ENCODE measurements at regions not wholly inside any gene's neighbourhood (a gene's known extent, or its start where the extent isn't known, plus 50 kb on each side); places are given as distances from the start of the nearest gene placed in this dataset.
"Not testable (repeated sequence)": the region's sequence is repeated elsewhere in the genome, so short reads cannot be mapped to it uniquely, and the experiment has no call there.

GRCh38 chr4:160505724-160506123 lies 1402.8 kb downstream of the RAPGEF2 start:
- H3K36me3 ChIP-seq (ENCODE audit: control insufficient read depth in 4 of 4, insufficient read depth in 4 of 4, low read length in 3 of 4), result no peaks in the 10 kb centered on the region
- no peak overlapping the region for H3K27ac ChIP-seq (ENCODE audit: insufficient read depth in 1 of 2, low read depth in 1 of 2, low read length in 2 of 2, poor library complexity in 1 of 2, severe bottlenecking in 2 of 2)
- no peak for DNase-seq
- CTCF ChIA-PET, result no interaction called here
- no peaks in the 10 kb centered on the region for H3K9me3 ChIP-seq (ENCODE audit: control extremely low read depth in 1 of 5, control insufficient read depth in 4 of 5, insufficient read depth in 2 of 5, low read depth in 1 of 5, low read length in 4 of 5)
- H3K27me3 ChIP-seq (replicated peaks in 2 of 5; ENCODE audit: control insufficient read depth in 4 of 5, insufficient read depth in 5 of 5, low read length in 4 of 5), result no peaks in the 10 kb centered on the region
- WGBS (ENCODE audit: insufficient coverage), result 94% methylated on average over 2 of the region's 4 CpGs
- H3K4me1 ChIP-seq (ENCODE audit: control extremely low read depth in 1 of 4, control insufficient read depth in 4 of 4, insufficient read depth in 4 of 4, low read length in 3 of 4), result no peaks in the 10 kb centered on the region
- POLR2A ChIA-PET, result no interaction called here
- H3K4me3 ChIP-seq (ENCODE audit: control insufficient read depth in 1 of 7, extremely low read depth in 1 of 7, insufficient read depth in 4 of 7, low read depth in 2 of 7, low read length in 6 of 7), result no peak overlapping the region

GRCh38 chr4:160510928-160511327 lies 1408.0 kb downstream of the RAPGEF2 start:
- no peak overlapping the region for H3K4me3 ChIP-seq (ENCODE audit: control insufficient read depth in 1 of 7, extremely low read depth in 1 of 7, insufficient read depth in 4 of 7, low read depth in 2 of 7, low read length in 6 of 7)
- H3K36me3 ChIP-seq (ENCODE audit: control insufficient read depth in 4 of 4, insufficient read depth in 4 of 4, low read length in 3 of 4), result no peaks in the 10 kb centered on the region
- POLR2A ChIA-PET, result no interaction called here
- DNase-seq, result no peak
- no peaks in the 10 kb centered on the region for H3K9me3 ChIP-seq (ENCODE audit: control extremely low read depth in 1 of 5, control insufficient read depth in 4 of 5, insufficient read depth in 2 of 5, low read depth in 1 of 5, low read length in 4 of 5)
- H3K27me3 ChIP-seq (replicated peaks in 2 of 5; ENCODE audit: control insufficient read depth in 4 of 5, insufficient read depth in 5 of 5, low read length in 4 of 5), result no peaks in the 10 kb centered on the region
- no peaks in the 10 kb centered on the region for H3K4me1 ChIP-seq (ENCODE audit: control extremely low read depth in 1 of 4, control insufficient read depth in 4 of 4, insufficient read depth in 4 of 4, low read length in 3 of 4)
- H3K27ac ChIP-seq (ENCODE audit: insufficient read depth in 1 of 2, low read depth in 1 of 2, low read length in 2 of 2, poor library complexity in 1 of 2, severe bottlenecking in 2 of 2), result no peak overlapping the region
- CTCF ChIA-PET, result no interaction called here

DNA sequence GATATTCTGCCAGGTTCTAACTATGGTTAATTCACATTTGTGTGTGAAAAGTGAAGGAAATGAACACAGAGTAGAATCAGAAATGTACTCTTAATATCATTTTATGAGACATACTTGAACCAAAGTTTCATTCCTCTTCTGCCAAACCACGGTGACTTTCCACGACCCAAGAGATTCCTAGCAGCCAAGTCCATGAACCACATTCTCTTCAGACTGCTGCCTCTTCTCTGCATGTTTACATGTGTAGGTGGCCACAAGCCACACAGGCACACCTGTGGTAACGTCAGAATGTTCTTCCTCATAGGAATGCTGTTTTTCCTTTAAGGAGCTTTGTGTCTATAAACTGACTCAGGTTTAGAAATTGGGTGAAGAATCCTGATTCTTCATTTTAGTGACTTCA lies 1411.2 kb downstream of the RAPGEF2 start:
- 79% methylated on average over 2 of the region's 3 CpGs for WGBS (ENCODE audit: insufficient coverage)
- no peak overlapping the region for H3K27ac ChIP-seq (ENCODE audit: insufficient read depth in 1 of 2, low read depth in 1 of 2, low read length in 2 of 2, poor library complexity in 1 of 2, severe bottlenecking in 2 of 2)
- H3K36me3 ChIP-seq (ENCODE audit: control insufficient read depth in 4 of 4, insufficient read depth in 4 of 4, low read length in 3 of 4), result no peaks in the 10 kb centered on the region
- H3K4me1 ChIP-seq (ENCODE audit: control extremely low read depth in 1 of 4, control insufficient read depth in 4 of 4, insufficient read depth in 4 of 4, low read length in 3 of 4), result no peaks in the 10 kb centered on the region
- ChIA-PET CTCF (no interaction called here), POLR2A (no interaction called here)
- no peak for DNase-seq
- no peaks in the 10 kb centered on the region for H3K27me3 ChIP-seq (replicated peaks in 2 of 5; ENCODE audit: control insufficient read depth in 4 of 5, insufficient read depth in 5 of 5, low read length in 4 of 5)
- no peaks in the 10 kb centered on the region for H3K9me3 ChIP-seq (ENCODE audit: control extremely low read depth in 1 of 5, control insufficient read depth in 4 of 5, insufficient read depth in 2 of 5, low read depth in 1 of 5, low read length in 4 of 5)
- no peak overlapping the region for H3K4me3 ChIP-seq (ENCODE audit: control insufficient read depth in 1 of 7, extremely low read depth in 1 of 7, insufficient read depth in 4 of 7, low read depth in 2 of 7, low read length in 6 of 7)

DNA sequence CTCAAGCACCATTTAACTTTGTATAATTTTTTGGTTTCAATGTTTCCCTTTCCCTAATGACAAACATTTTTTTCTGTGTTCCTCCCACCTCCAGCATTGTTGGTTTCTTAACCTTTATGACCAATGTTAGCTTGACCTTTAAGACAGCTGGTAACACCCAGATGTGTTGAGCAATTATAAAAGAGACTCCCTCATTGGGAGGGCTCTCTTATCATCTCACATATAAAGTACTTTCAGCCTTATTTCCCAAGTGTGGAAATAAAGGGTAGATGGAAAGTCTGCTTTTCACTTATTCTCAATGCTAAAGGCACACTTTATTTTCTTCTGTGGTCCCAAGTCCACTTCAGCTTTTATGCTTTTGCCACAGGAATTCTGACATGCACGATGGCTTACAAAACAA lies 1420.4 kb downstream of the RAPGEF2 start:
- ChIA-PET POLR2A (no interaction called here), CTCF (no interaction called here)
- WGBS (ENCODE audit: insufficient coverage), result no CpG with 5 or more reads among the region's 1 CpG
- Histone ChIP-seq H3K4me3 (ENCODE audit: control insufficient read depth in 1 of 7, extremely low read depth in 1 of 7, insufficient read depth in 4 of 7, low read depth in 2 of 7, low read length in 6 of 7) (no peak overlapping the region), H3K27me3 (replicated peaks in 2 of 5; ENCODE audit: control insufficient read depth in 4 of 5, insufficient read depth in 5 of 5, low read length in 4 of 5) (no peaks in the 10 kb centered on the region), H3K9me3 (ENCODE audit: control extremely low read depth in 1 of 5, control insufficient read depth in 4 of 5, insufficient read depth in 2 of 5, low read depth in 1 of 5, low read length in 4 of 5) (no peaks in the 10 kb centered on the region), H3K36me3 (ENCODE audit: control insufficient read depth in 4 of 4, insufficient read depth in 4 of 4, low read length in 3 of 4) (no peaks in the 10 kb centered on the region), H3K4me1 (ENCODE audit: control extremely low read depth in 1 of 4, control insufficient read depth in 4 of 4, insufficient read depth in 4 of 4, low read length in 3 of 4) (no peaks in the 10 kb centered on the region), H3K27ac (ENCODE audit: insufficient read depth in 1 of 2, low read depth in 1 of 2, low read length in 2 of 2, poor library complexity in 1 of 2, severe bottlenecking in 2 of 2) (no peak overlapping the region)
- no peak for DNase-seq

DNA sequence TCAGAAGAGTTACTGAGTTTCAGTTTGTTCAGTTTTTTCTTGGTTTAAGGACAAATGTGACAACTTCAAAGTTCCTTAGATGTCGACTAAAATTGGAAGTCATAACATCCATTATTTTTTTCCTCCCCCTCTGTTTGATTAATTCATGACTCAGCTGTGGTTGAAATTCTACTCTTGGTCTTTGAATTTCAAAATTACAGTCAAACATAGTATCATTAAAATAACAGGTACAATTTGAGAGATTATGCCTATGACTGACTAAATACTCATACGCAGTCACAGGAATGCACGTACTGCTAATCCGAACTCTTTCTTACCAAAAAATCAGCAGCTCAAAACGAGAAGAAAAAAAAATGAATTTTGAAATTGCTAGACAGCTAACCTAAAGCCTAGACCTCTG lies 1434.8 kb downstream of the RAPGEF2 start:
- 93% methylated on average over 4 of the region's 5 CpGs for WGBS (ENCODE audit: insufficient coverage)
- Histone ChIP-seq H3K4me1 (ENCODE audit: control extremely low read depth in 1 of 4, control insufficient read depth in 4 of 4, insufficient read depth in 4 of 4, low read length in 3 of 4) (no peaks in the 10 kb centered on the region), H3K36me3 (ENCODE audit: control insufficient read depth in 4 of 4, insufficient read depth in 4 of 4, low read length in 3 of 4) (no peaks in the 10 kb centered on the region), H3K9me3 (ENCODE audit: control extremely low read depth in 1 of 5, control insufficient read depth in 4 of 5, insufficient read depth in 2 of 5, low read depth in 1 of 5, low read length in 4 of 5) (no peaks in the 10 kb centered on the region), H3K27me3 (replicated peaks in 2 of 5; ENCODE audit: control insufficient read depth in 4 of 5, insufficient read depth in 5 of 5, low read length in 4 of 5) (no peaks in the 10 kb centered on the region), H3K4me3 (ENCODE audit: control insufficient read depth in 1 of 7, extremely low read depth in 1 of 7, insufficient read depth in 4 of 7, low read depth in 2 of 7, low read length in 6 of 7) (no peak overlapping the region), H3K27ac (ENCODE audit: insufficient read depth in 1 of 2, low read depth in 1 of 2, low read length in 2 of 2, poor library complexity in 1 of 2, severe bottlenecking in 2 of 2) (no peak overlapping the region)
- no peak for DNase-seq
- ChIA-PET CTCF (no interaction called here), POLR2A (no interaction called here)

DNA sequence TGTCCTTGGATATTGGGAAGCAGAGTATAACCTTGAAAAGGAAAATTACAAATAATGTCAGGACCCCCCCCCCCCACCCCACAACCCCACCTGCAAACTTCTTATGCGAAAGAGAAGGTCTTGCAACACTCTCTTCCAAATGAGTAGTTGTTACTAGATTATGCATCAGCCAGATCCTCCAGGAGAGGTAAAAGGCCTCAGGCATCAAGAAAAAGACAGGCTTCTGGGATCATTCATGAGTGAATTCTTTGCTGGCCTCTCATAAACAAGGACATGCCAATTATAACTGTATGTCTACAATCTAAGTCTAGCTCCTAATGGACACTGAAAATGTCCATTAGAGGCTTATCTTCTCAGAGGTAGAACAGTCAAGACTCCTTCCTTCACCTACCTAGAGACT lies 1443.3 kb downstream of the RAPGEF2 start:
- WGBS (ENCODE audit: insufficient coverage), result no CpG with 5 or more reads among the region's 1 CpG
- Histone ChIP-seq H3K36me3 (ENCODE audit: control insufficient read depth in 4 of 4, insufficient read depth in 4 of 4, low read length in 3 of 4) (no peaks in the 10 kb centered on the region), H3K9me3 (ENCODE audit: control extremely low read depth in 1 of 5, control insufficient read depth in 4 of 5, insufficient read depth in 2 of 5, low read depth in 1 of 5, low read length in 4 of 5) (no peaks in the 10 kb centered on the region), H3K27ac (ENCODE audit: insufficient read depth in 1 of 2, low read depth in 1 of 2, low read length in 2 of 2, poor library complexity in 1 of 2, severe bottlenecking in 2 of 2) (no peak overlapping the region), H3K4me1 (ENCODE audit: control extremely low read depth in 1 of 4, control insufficient read depth in 4 of 4, insufficient read depth in 4 of 4, low read length in 3 of 4) (no peaks in the 10 kb centered on the region), H3K4me3 (ENCODE audit: control insufficient read depth in 1 of 7, extremely low read depth in 1 of 7, insufficient read depth in 4 of 7, low read depth in 2 of 7, low read length in 6 of 7) (no peak overlapping the region), H3K27me3 (replicated peaks in 2 of 5; ENCODE audit: control insufficient read depth in 4 of 5, insufficient read depth in 5 of 5, low read length in 4 of 5) (no peaks in the 10 kb centered on the region)
- POLR2A ChIA-PET, result no interaction called here
- CTCF ChIA-PET, result no interaction called here
- no peak for DNase-seq

- POLR2A ChIA-PET; H3K9me3 ChIP-seq (ENCODE audit: control extremely low read depth in 1 of 5, control insufficient read depth in 4 of 5, insufficient read depth in 2 of 5, low read depth in 1 of 5, low read length in 4 of 5): not testable (repeated sequence)
- 94% methylated on average over 19 of the region's 32 CpGs for WGBS (ENCODE audit: insufficient coverage)
Measured at GRCh38 chr4:160549951-160550519, 1447.2 kb downstream of the RAPGEF2 start.

More at GRCh38 chr4:160549951-160550519, 1447.2 kb downstream of the RAPGEF2 start:
- CTCF ChIA-PET; H3K27me3 ChIP-seq (replicated peaks in 2 of 5; ENCODE audit: control insufficient read depth in 4 of 5, insufficient read depth in 5 of 5, low read length in 4 of 5); H3K4me1 ChIP-seq (ENCODE audit: control extremely low read depth in 1 of 4, control insufficient read depth in 4 of 4, insufficient read depth in 4 of 4, low read length in 3 of 4); H3K4me3 ChIP-seq (ENCODE audit: control insufficient read depth in 1 of 7, extremely low read depth in 1 of 7, insufficient read depth in 4 of 7, low read depth in 2 of 7, low read length in 6 of 7); DNase-seq; H3K36me3 ChIP-seq (ENCODE audit: control insufficient read depth in 4 of 4, insufficient read depth in 4 of 4, low read length in 3 of 4); H3K27ac ChIP-seq (ENCODE audit: insufficient read depth in 1 of 2, low read depth in 1 of 2, low read length in 2 of 2, poor library complexity in 1 of 2, severe bottlenecking in 2 of 2): not testable (repeated sequence)
